ENCODE measurements at regions not wholly inside any gene's neighbourhood (a gene's known extent, or its start where the extent isn't known, plus 50 kb on each side); places are given as distances from the start of the nearest gene placed in this dataset.
"Not testable (repeated sequence)": the region's sequence is repeated elsewhere in the genome, so short reads cannot be mapped to it uniquely, and the experiment has no call there.

GRCh38 chr14:37820810-37821209, 225.4 kb downstream of the TTC6 start:
- not testable (repeated sequence) for TF ChIP-seq HOXD1 (CRISPR knock-in tag; IDR thresholded peaks at IDR 0.05); ESRRA (CRISPR knock-in tag; IDR thresholded peaks at IDR 0.05; ENCODE audit: low read depth); POLR2A (IDR thresholded peaks at IDR 0.05; ENCODE audit: insufficient read depth in 1 of 2, low read depth in 2 of 2, low read length in 2 of 2); ZNF274 (CRISPR knock-in tag; IDR thresholded peaks at IDR 0.05); RNF2 (conservative IDR thresholded peaks at IDR 0.05; ENCODE audit: low read depth); SP1 (IDR thresholded peaks at IDR 0.05); SP1 (CRISPR knock-in tag; IDR thresholded peaks at IDR 0.05); ZNF841 (CRISPR knock-in tag; IDR thresholded peaks at IDR 0.05; ENCODE audit: borderline replicate concordance); HMGA1 (CRISPR knock-in tag; conservative IDR thresholded peaks at IDR 0.05)
- TF ChIP-seq, protein P1, sequence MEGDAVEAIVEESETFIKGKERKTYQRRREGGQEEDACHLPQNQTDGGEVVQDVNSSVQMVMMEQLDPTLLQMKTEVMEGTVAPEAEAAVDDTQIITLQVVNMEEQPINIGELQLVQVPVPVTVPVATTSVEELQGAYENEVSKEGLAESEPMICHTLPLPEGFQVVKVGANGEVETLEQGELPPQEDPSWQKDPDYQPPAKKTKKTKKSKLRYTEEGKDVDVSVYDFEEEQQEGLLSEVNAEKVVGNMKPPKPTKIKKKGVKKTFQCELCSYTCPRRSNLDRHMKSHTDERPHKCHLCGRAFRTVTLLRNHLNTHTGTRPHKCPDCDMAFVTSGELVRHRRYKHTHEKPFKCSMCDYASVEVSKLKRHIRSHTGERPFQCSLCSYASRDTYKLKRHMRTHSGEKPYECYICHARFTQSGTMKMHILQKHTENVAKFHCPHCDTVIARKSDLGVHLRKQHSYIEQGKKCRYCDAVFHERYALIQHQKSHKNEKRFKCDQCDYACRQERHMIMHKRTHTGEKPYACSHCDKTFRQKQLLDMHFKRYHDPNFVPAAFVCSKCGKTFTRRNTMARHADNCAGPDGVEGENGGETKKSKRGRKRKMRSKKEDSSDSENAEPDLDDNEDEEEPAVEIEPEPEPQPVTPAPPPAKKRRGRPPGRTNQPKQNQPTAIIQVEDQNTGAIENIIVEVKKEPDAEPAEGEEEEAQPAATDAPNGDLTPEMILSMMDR (CRISPR knock-in tag; IDR thresholded peaks at IDR 0.05) = not testable (repeated sequence)
- TF ChIP-seq, protein P2, sequence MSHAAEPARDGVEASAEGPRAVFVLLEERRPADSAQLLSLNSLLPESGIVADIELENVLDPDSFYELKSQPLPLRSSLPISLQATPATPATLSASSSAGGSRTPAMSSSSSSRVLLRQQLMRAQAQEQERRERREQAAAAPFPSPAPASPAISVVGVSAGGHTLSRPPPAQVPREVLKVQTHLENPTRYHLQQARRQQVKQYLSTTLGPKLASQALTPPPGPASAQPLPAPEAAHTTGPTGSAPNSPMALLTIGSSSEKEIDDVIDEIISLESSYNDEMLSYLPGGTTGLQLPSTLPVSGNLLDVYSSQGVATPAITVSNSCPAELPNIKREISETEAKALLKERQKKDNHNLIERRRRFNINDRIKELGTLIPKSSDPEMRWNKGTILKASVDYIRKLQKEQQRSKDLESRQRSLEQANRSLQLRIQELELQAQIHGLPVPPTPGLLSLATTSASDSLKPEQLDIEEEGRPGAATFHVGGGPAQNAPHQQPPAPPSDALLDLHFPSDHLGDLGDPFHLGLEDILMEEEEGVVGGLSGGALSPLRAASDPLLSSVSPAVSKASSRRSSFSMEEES (CRISPR knock-in tag; IDR thresholded peaks at IDR 0.05) = not testable (repeated sequence)
